Neural progenitor cell (in vitro differentiated cells): ENCODE measurements at regions not wholly inside any gene's neighbourhood (a gene's known extent, or its start where the extent isn't known, plus 50 kb on each side); places are given as distances from the start of the nearest gene placed in this dataset.

Experiments
- CTCF ChIP-seq: fragments of 200-600 bp; sonication (generic); IDR thresholded peaks from 2 replicates; pipeline ENCODE4 v1.5.1; 2017; ENCODE audit warnings: antibody characterized with exemption, mild to moderate bottlenecking
- EZH2 ChIP-seq: fragments of 200-600 bp; sonication (generic); IDR thresholded peaks from 2 replicates; pipeline ENCODE4 v1.6.1; 2017; ENCODE audit warnings: antibody characterized with exemption, mild to moderate bottlenecking, moderate library complexity
- EZH2phosphoT487 ChIP-seq: fragments of 200-600 bp; sonication (generic); IDR thresholded peaks from 2 replicates; pipeline ENCODE4 v1.6.1; 2017; ENCODE audit warnings: antibody characterized with exemption

- TF ChIP-seq CTCF (no peak), EZH2 (no peak), EZH2phosphoT487 (no peak)
Measured at GRCh38 chr7:50943482-50943881, 160.8 kb upstream of the GRB10 start.
